ENCODE measurements at regions not wholly inside any gene's neighbourhood (a gene's known extent, or its start where the extent isn't known, plus 50 kb on each side); places are given as distances from the start of the nearest gene placed in this dataset.
"Not testable (repeated sequence)": the region's sequence is repeated elsewhere in the genome, so short reads cannot be mapped to it uniquely, and the experiment has no call there.

DNA sequence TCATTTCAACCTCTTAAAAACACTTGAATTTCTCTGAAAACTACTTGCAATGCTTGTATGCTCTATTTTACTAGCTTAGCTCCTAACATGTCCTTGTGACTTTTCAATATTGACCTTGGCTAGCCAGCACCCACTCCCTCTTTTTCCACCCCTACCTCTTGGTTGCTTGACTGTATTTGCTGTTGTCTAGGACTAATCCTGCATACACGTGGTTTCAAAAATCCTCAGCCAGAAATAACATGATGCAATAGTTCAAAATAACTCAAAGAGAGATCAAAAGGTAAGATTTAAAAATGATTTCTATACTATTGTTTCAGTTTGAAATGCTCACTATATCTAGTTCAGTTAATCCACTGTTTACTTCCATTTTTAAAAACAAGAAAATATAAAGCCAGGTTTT, 102.3 kb upstream of the TBX18 start:
- 75% methylated on average over 1 of the region's 1 CpG; no CpG with 5 or more reads in 1 of the 2 experiments for WGBS, 2 experiments
- Histone ChIP-seq H3K4me3 (ENCODE audit: insufficient read depth, low read depth, low read length) (no peak overlapping the region), H3K9me3 (ENCODE audit: control insufficient read depth, low read length) (no peaks in the 10 kb centered on the region), H3K36me3 (ENCODE audit: control insufficient read depth, insufficient read depth, low read length) (no peaks in the 10 kb centered on the region), H3K27me3 (ENCODE audit: control insufficient read depth, insufficient read depth, low read length, poor library complexity, severe bottlenecking) (no peaks in the 10 kb centered on the region), H3K4me1 (ENCODE audit: control insufficient read depth, insufficient read depth, low read length) (no peaks in the 10 kb centered on the region), H3K27ac (ENCODE audit: insufficient read depth, low read depth, low read length, poor library complexity, severe bottlenecking) (no peak overlapping the region)

DNA sequence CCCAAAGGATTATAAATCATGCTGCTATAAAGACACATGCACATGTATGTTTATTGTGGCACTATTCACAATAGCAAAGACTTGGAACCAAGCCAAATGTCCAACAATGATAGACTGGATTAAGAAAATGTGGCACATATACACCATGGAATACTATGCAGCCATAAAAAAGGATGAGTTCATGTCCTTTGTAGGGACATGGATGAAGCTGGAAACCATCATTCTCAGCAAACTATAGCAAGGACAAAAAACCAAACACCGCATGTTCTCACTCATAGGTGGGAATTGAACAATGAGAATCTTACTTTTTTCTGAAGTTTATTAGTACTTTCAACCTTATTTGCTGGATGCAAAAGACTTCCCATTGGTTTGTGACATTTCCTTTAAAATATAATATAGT, 101.0 kb upstream of the TBX18 start:
- H3K9me3 ChIP-seq (ENCODE audit: control insufficient read depth, low read length); H3K4me1 ChIP-seq (ENCODE audit: control insufficient read depth, insufficient read depth, low read length); H3K4me3 ChIP-seq (ENCODE audit: insufficient read depth, low read depth, low read length); H3K27me3 ChIP-seq (ENCODE audit: control insufficient read depth, insufficient read depth, low read length, poor library complexity, severe bottlenecking); H3K36me3 ChIP-seq (ENCODE audit: control insufficient read depth, insufficient read depth, low read length); H3K27ac ChIP-seq (ENCODE audit: insufficient read depth, low read depth, low read length, poor library complexity, severe bottlenecking): not testable (repeated sequence)
- WGBS, 2 experiments: 90 to 100% methylated on average over 1 of the region's 1 CpG

- Histone ChIP-seq H3K36me3 (ENCODE audit: control insufficient read depth, insufficient read depth, low read length) (no peaks in the 10 kb centered on the region), H3K27ac (ENCODE audit: insufficient read depth, low read depth, low read length, poor library complexity, severe bottlenecking) (no peak overlapping the region), H3K27me3 (ENCODE audit: control insufficient read depth, insufficient read depth, low read length, poor library complexity, severe bottlenecking) (no peaks in the 10 kb centered on the region), H3K4me1 (ENCODE audit: control insufficient read depth, insufficient read depth, low read length) (no peaks in the 10 kb centered on the region), H3K9me3 (ENCODE audit: control insufficient read depth, low read length) (no peaks in the 10 kb centered on the region), H3K4me3 (ENCODE audit: insufficient read depth, low read depth, low read length) (no peak overlapping the region)
- 93 to 100% methylated on average over 1 of the region's 1 CpG for WGBS, 2 experiments
Measured at GRCh38 chr6:84862843-84863242, 98.4 kb upstream of the TBX18 start.

GRCh38 chr6:84860920-84861319, 96.5 kb upstream of the TBX18 start:
- Histone ChIP-seq H3K27ac (ENCODE audit: insufficient read depth, low read depth, low read length, poor library complexity, severe bottlenecking) (no peak overlapping the region), H3K36me3 (ENCODE audit: control insufficient read depth, insufficient read depth, low read length) (no peaks in the 10 kb centered on the region), H3K9me3 (ENCODE audit: control insufficient read depth, low read length) (no peaks in the 10 kb centered on the region), H3K27me3 (ENCODE audit: control insufficient read depth, insufficient read depth, low read length, poor library complexity, severe bottlenecking) (no peaks in the 10 kb centered on the region), H3K4me1 (ENCODE audit: control insufficient read depth, insufficient read depth, low read length) (no peaks in the 10 kb centered on the region), H3K4me3 (ENCODE audit: insufficient read depth, low read depth, low read length) (no peak overlapping the region)
- WGBS, 2 experiments: 60% methylated on average over 1 of the region's 2 CpGs; no CpG with 5 or more reads in 1 of the 2 experiments

- Histone ChIP-seq H3K27me3 (ENCODE audit: control insufficient read depth, insufficient read depth, low read length, poor library complexity, severe bottlenecking) (no peaks in the 10 kb centered on the region), H3K4me3 (ENCODE audit: insufficient read depth, low read depth, low read length) (no peak overlapping the region), H3K4me1 (ENCODE audit: control insufficient read depth, insufficient read depth, low read length) (no peaks in the 10 kb centered on the region), H3K9me3 (ENCODE audit: control insufficient read depth, low read length) (no peaks in the 10 kb centered on the region), H3K36me3 (ENCODE audit: control insufficient read depth, insufficient read depth, low read length) (no peaks in the 10 kb centered on the region), H3K27ac (ENCODE audit: insufficient read depth, low read depth, low read length, poor library complexity, severe bottlenecking) (no peak overlapping the region)
- WGBS, 2 experiments: 92 to 93% methylated on average over 6 of the region's 6 CpGs
Measured at GRCh38 chr6:84860509-84860908, 96.1 kb upstream of the TBX18 start.

DNA sequence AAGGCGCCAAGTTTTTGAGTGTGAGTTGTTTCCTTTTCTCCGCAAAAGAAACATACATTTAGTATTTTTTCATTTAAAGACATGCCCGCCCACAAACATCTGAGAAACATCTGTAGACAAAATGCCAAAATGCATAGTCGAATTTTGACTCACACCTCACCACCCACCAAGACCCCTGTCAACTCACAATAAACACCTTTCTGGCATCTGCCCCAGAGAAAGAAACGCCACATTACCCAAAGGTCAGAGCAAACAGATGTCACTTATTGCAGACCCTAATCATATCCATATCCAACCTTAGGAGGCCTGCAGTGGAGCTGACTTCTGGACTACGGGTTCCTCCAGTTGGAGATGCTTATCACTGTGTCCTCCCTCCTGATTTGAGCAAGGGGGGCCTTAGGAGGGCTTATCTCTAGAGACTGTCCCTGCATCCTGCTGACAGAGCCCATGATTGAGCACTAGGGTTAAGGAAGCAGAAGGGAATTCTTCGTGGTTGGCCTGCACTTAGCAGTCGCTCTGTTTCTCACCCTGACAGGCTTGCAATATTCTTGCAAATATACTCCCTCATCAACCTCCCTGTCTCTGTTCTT, 90.5 kb upstream of the TBX18 start:
- no peak overlapping the region for H3K4me3 ChIP-seq (ENCODE audit: insufficient read depth, low read depth, low read length)
- H3K9me3 ChIP-seq (ENCODE audit: control insufficient read depth, low read length): no peaks in the 10 kb centered on the region
- no peaks in the 10 kb centered on the region for H3K4me1 ChIP-seq (ENCODE audit: control insufficient read depth, insufficient read depth, low read length)
- H3K27me3 ChIP-seq (ENCODE audit: control insufficient read depth, insufficient read depth, low read length, poor library complexity, severe bottlenecking): no peaks in the 10 kb centered on the region
- 89 to 90% methylated on average over 8 of the region's 8 CpGs for WGBS, 2 experiments
- H3K36me3 ChIP-seq (ENCODE audit: control insufficient read depth, insufficient read depth, low read length): no peaks in the 10 kb centered on the region
- no peak overlapping the region for H3K27ac ChIP-seq (ENCODE audit: insufficient read depth, low read depth, low read length, poor library complexity, severe bottlenecking)

GRCh38 chr6:84853901-84854300, 89.5 kb upstream of the TBX18 start:
- no peaks in the 10 kb centered on the region for H3K4me1 ChIP-seq (ENCODE audit: control insufficient read depth, insufficient read depth, low read length)
- H3K27ac ChIP-seq (ENCODE audit: insufficient read depth, low read depth, low read length, poor library complexity, severe bottlenecking): no peak overlapping the region
- H3K9me3 ChIP-seq (ENCODE audit: control insufficient read depth, low read length): no peaks in the 10 kb centered on the region
- H3K27me3 ChIP-seq (ENCODE audit: control insufficient read depth, insufficient read depth, low read length, poor library complexity, severe bottlenecking): no peaks in the 10 kb centered on the region
- H3K36me3 ChIP-seq (ENCODE audit: control insufficient read depth, insufficient read depth, low read length): no peaks in the 10 kb centered on the region
- no peak overlapping the region for H3K4me3 ChIP-seq (ENCODE audit: insufficient read depth, low read depth, low read length)

DNA sequence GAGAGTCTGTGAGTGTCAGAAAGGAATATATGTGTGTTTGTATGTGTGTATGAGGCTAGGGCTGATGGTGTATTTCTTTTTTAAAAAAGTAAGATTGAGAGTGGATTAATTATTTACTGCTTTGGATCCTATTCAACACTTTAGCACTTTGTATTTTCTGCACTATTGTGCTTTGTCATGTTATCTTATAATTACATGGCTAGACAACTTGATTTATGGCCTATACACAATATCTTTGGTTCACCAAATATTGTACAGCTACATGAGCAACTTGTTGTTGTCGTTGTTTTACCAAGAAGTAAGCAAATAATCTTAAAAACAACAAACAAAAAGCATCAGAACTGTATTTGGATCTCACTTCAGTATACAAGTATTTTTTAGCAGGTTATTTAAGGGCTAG, 84.6 kb upstream of the TBX18 start:
- no peaks in the 10 kb centered on the region for H3K36me3 ChIP-seq (ENCODE audit: control insufficient read depth, insufficient read depth, low read length)
- H3K4me1 ChIP-seq (ENCODE audit: control insufficient read depth, insufficient read depth, low read length): no peaks in the 10 kb centered on the region
- WGBS, 2 experiments: 83% methylated on average over 1 of the region's 1 CpG; no CpG with 5 or more reads in 1 of the 2 experiments
- no peaks in the 10 kb centered on the region for H3K27me3 ChIP-seq (ENCODE audit: control insufficient read depth, insufficient read depth, low read length, poor library complexity, severe bottlenecking)
- H3K4me3 ChIP-seq (ENCODE audit: insufficient read depth, low read depth, low read length): no peak overlapping the region
- no peak overlapping the region for H3K27ac ChIP-seq (ENCODE audit: insufficient read depth, low read depth, low read length, poor library complexity, severe bottlenecking)
- H3K9me3 ChIP-seq (ENCODE audit: control insufficient read depth, low read length): no peaks in the 10 kb centered on the region

DNA sequence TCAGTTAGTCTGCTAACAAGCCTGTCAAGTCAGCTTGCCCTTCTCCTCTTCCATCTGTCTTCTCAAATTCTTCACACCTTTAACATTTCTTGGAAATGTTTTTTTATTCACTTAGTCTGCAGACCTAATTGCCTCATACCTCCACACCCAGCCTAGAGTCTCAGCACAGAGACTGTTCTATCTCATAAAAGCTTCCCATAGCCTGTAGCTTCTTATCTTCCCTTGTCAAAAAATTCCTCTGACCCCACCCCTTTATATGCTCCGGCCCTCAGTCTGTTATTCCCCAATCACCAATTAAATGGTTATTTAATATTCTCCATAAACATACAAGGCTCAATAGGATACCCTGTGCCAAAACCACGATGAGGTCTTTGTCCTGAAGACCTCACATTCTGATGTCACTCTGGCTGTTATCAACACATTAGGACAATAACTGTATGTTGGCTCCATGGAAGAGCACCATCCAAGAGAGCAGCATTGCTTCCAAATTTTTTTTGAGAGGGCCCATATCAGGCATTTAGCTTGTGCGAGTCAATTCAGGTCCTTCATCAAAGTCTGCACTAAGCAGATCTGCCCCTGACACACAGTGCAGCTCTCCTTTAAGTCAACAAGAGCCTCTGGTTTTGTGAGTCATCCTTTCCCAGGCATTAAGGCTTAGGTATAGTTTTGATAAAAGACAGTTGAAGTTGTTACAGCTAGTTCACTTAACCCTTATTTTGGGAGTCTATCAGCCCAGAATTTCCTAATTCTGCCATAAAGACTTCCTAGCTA, 83.2 kb upstream of the TBX18 start:
- Histone ChIP-seq H3K36me3 (ENCODE audit: control insufficient read depth, insufficient read depth, low read length) (no peaks in the 10 kb centered on the region), H3K4me3 (ENCODE audit: insufficient read depth, low read depth, low read length) (no peak overlapping the region), H3K27ac (ENCODE audit: insufficient read depth, low read depth, low read length, poor library complexity, severe bottlenecking) (no peak overlapping the region), H3K9me3 (ENCODE audit: control insufficient read depth, low read length) (no peaks in the 10 kb centered on the region), H3K4me1 (ENCODE audit: control insufficient read depth, insufficient read depth, low read length) (no peaks in the 10 kb centered on the region), H3K27me3 (ENCODE audit: control insufficient read depth, insufficient read depth, low read length, poor library complexity, severe bottlenecking) (no peaks in the 10 kb centered on the region)
- 89 to 94% methylated on average over 3 of the region's 3 CpGs for WGBS, 2 experiments

- Histone ChIP-seq H3K27ac (ENCODE audit: insufficient read depth, low read depth, low read length, poor library complexity, severe bottlenecking) (no peak overlapping the region), H3K27me3 (ENCODE audit: control insufficient read depth, insufficient read depth, low read length, poor library complexity, severe bottlenecking) (no peaks in the 10 kb centered on the region), H3K9me3 (ENCODE audit: control insufficient read depth, low read length) (no peaks in the 10 kb centered on the region), H3K36me3 (ENCODE audit: control insufficient read depth, insufficient read depth, low read length) (no peaks in the 10 kb centered on the region), H3K4me3 (ENCODE audit: insufficient read depth, low read depth, low read length) (no peak overlapping the region), H3K4me1 (ENCODE audit: control insufficient read depth, insufficient read depth, low read length) (no peaks in the 10 kb centered on the region)
Measured at GRCh38 chr6:84842525-84843166, 78.2 kb upstream of the TBX18 start.
